Upper lobe of left lung (tissue), 4 donors: ENCODE measurements at regions not wholly inside any gene's neighbourhood (a gene's known extent, or its start where the extent isn't known, plus 50 kb on each side); places are given as distances from the start of the nearest gene placed in this dataset.

ENCODE experiments used
- CTCF ChIP-seq, 6 experiments: fragments of 450-650 bp in 4 of 6; fragments of 200-600 bp in 2 of 6; sonication (generic) in 2 of 6; IDR thresholded peaks; one replicate each; pipeline ENCODE4 v1.5.1; 2016 to 2019; ENCODE audit warnings: antibody characterized with exemption in 6 of 6
- POLR2A ChIP-seq, 4 donors: fragments of 450-650 bp; IDR thresholded peaks; one replicate each; pipeline ENCODE4 v1.5.1; 2016 to 2017; ENCODE audit warnings: antibody characterized with exemption in 4 of 4, mild to moderate bottlenecking in 2 of 4

- TF ChIP-seq POLR2A (IDR thresholded peaks at IDR 0.05) (no peak), CTCF (IDR thresholded peaks at IDR 0.05) (no peak)
Measured at GRCh38 chr3:144989807-144990206, 1018.2 kb downstream of the DIPK2A start.
